Epithelial cell of esophagus (primary cell): ENCODE measurements at regions not wholly inside any gene's neighbourhood (a gene's known extent, or its start where the extent isn't known, plus 50 kb on each side); places are given as distances from the start of the nearest gene placed in this dataset.

Experiments used
- DNase-seq: peaks from one replicate; pipeline ENCODE4 v3.0.0; 2010; ENCODE audit warnings: low read depth
- H3K4me3 ChIP-seq: 2 replicates; pipeline ENCODE4 v1.5.1; 2011; ENCODE audit warnings: mild to moderate bottlenecking, low read length, control low read depth
- TF ChIP-seq, protein P1 (sequence below): IDR thresholded peaks from 2 replicates; pipeline ENCODE4 v1.5.1; 2011; ENCODE audit warnings: low read depth, mild to moderate bottlenecking, low read length, control low read depth, inconsistent platforms; ENCODE audit not compliant: insufficient read depth; ENCODE audit errors: missing control alignments

DNA sequence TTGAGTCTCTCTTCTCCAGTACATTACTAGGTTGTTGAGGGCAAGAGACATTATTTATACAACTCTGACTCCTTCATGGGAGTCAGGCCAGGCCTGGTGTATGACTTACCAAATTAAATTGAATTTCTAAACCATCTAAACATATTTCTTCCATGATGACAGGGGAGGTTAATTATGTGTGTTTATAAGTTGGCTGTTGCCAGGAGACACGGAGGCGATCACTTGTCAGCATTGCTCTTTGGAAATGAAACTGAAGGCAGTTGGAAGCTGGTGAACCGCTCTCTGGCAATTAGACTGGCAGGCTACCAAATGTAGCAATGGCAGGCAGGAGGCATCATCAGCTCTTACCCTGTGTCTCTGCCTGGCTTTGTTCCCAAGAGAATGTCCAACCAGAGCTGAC lies 241.4 kb downstream of the KCNS3 start:
- no peak for DNase-seq
- H3K4me3 ChIP-seq: no peak overlapping the region

DNA sequence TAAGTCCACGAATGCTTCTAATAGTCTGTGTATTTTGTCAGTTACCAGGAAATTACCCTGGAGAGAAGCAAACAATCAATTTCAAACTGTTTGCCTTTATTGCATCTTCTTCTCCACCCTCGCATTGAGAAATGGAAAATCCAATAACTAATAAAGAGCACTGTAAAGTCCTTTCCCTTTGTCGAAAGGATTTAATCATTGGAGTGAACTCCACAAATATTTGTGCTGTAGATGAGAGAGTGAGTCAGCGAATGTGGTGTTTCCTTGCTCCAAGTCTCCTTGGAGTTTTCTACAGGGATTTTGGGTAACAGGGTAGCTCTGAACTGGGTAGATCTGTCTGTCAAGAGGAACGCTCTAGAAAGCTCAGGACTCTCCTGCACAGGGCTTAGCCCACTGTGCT lies 240.2 kb downstream of the KCNS3 start:
- TF ChIP-seq, protein P1, sequence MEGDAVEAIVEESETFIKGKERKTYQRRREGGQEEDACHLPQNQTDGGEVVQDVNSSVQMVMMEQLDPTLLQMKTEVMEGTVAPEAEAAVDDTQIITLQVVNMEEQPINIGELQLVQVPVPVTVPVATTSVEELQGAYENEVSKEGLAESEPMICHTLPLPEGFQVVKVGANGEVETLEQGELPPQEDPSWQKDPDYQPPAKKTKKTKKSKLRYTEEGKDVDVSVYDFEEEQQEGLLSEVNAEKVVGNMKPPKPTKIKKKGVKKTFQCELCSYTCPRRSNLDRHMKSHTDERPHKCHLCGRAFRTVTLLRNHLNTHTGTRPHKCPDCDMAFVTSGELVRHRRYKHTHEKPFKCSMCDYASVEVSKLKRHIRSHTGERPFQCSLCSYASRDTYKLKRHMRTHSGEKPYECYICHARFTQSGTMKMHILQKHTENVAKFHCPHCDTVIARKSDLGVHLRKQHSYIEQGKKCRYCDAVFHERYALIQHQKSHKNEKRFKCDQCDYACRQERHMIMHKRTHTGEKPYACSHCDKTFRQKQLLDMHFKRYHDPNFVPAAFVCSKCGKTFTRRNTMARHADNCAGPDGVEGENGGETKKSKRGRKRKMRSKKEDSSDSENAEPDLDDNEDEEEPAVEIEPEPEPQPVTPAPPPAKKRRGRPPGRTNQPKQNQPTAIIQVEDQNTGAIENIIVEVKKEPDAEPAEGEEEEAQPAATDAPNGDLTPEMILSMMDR: no peak
- no peak overlapping the region for H3K4me3 ChIP-seq
- no peak for DNase-seq

More for the DNA sequence above, 241.4 kb downstream of the KCNS3 start:
- TF ChIP-seq, protein P1: no peak

DNA sequence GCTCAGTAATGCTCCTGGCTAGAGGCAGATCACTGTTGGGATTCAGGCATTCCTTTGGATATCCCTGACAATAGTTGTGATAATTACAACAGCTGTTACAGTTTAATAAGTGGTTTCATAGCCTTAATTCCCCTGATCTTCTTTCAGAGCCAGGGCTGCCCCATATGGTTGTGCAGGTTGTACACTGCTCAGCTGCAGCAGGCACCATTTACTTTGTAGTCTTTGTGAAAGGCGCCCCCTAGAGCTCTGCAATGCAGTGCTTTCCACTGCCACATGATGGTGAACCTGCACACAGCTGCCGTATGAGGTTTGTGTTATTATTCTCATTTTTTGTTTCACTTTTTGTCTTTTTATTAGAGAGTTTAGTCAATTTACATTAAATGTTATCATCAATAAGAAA lies 239.1 kb downstream of the KCNS3 start:
- TF ChIP-seq, protein P1: peak; percentile 73
- H3K4me3 ChIP-seq: no peak overlapping the region
- peak; percentile 70 for DNase-seq

DNA sequence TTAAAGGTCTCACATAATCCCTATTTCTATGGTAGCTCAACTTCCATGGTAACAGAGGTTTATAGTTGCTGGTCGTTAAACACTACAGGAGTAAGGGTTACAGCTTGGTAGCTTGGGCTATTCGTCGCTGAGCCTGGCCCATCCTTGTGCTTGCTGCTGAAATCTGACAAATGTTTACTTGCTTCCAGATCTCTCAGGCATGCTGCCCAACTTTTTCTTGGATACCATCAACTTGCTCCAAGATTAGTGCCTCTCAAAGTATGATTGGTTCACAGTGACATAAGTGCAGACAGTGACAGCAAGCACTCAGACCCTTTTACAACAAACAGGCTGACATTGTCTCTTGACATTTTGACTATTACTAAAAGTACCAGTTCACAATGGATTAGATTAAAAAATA lies 231.8 kb downstream of the KCNS3 start:
- TF ChIP-seq, protein P1: no peak
- H3K4me3 ChIP-seq: no peak overlapping the region
- DNase-seq: no peak

DNA sequence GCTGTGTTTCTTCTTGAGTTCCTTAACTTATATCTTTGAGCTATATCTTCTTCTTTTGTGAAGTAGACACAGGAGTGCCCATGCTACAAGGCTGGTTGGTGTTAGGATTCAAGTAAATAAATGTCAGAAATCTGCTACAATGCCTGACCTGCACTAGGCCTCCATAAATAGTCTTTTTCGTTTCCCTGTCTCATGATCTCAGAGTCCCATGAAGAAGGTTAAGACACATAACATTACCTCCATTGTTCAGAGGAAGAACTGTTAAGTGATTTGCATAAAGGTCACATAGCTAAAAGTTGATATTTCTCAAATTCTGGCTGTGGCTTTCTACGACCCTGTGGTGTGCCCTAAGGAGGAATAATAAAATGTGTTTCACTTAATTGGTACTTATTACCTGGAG lies 228.4 kb downstream of the KCNS3 start:
- no peak for DNase-seq
- TF ChIP-seq, protein P1: no peak
- no peak overlapping the region for H3K4me3 ChIP-seq

DNA sequence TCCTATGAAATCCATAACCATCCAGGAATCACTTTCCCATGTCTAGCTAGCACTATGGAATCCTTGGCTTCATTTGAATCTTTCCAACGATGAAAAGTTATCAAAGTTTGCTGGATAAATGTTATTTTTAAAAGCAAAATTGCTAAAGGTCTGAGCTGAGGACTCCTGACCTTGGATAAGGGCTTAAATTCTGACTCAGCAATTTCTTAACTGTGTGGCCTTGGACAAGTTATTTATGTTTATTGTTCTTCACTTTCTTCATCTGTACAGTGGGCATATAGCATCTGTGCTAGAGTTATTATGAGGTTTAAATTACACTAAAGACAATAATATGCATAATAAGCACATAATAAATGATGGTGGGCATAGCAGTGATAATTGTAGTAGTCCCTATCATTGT lies 227.5 kb downstream of the KCNS3 start:
- H3K4me3 ChIP-seq: no peak overlapping the region
- TF ChIP-seq, protein P1: no peak
- no peak for DNase-seq

DNA sequence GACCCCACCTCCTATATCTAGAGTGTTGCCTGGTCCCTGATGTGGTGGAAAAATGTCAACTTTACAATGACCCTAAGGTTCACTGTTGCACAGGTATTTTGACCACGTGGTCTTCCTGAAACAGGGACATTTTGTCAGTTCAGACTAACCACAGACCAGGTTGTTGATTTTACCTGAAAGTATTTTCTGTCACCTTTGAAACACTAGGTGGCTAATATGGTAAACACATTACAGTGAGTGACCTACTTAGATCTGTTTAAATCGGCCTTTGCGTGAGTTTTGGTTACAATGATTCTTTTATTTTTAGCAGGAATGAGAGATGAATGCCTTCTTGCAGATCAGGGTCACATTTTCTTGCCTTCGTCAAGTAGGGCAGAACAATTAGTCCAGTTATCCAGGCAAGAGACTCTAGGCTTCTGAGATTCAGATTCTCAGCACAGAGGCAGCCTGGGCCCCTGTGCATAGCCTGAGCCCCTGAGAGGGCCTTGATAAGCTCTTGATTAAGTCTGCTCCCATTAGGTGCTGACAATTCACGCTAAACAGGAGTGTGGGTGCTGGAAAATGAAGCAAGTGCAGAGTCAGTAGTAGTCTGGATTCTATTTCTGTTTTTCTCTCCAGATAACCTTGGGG lies 226.2 kb downstream of the KCNS3 start:
- no peak overlapping the region for H3K4me3 ChIP-seq
- no peak for DNase-seq
- TF ChIP-seq, protein P1: no peak
